SK-N-SH (cell line): ENCODE measurements at regions not wholly inside any gene's neighbourhood (a gene's known extent, or its start where the extent isn't known, plus 50 kb on each side); places are given as distances from the start of the nearest gene placed in this dataset.
A peak's percentile ranks its signal among the peaks of the same experiment; 100 is the strongest.

Experiments
- CTCF ChIA-PET: fragments of 300-600, 350-600 bp; formaldehyde crosslinking; extraction: SDS; loops from one replicate; lab custom pipeline; 2021; lab: Yijun Ruan, JAX
- POLR2A ChIA-PET: fragments of 350-600 bp; sonication (Branson Sonifier 250); formaldehyde crosslinking; extraction: SDS; loops from one replicate; lab custom pipeline; 2020; ENCODE audit warnings: antibody characterized with exemption, inconsistent platforms; lab: Yijun Ruan, JAX
- DNase-seq: peaks from one replicate; pipeline ENCODE4 v3.0.0; 2012
- H2AFZ ChIP-seq: fragments of 200-600 bp; sonication (generic); 2 replicates; pipeline ENCODE4 v1.8.1; 2016; ENCODE audit warnings: antibody characterized with exemption, mild to moderate bottlenecking, low read depth
- H3F3A ChIP-seq: fragments of 200-600 bp; sonication (generic); replicated peaks from 2 replicates; pipeline ENCODE3; 2016; ENCODE audit warnings: antibody characterized with exemption, mild to moderate bottlenecking; ENCODE audit not compliant: insufficient read depth
- H3K27ac ChIP-seq, 2 experiments: fragments of 200-500 bp in 1 of 2; fragments of 200-600 bp in 1 of 2; sonication (Bioruptor generic) in 1 of 2; sonication (generic), shearing (Covaris generic) in 1 of 2; 2 replicates each; pipeline versions ENCODE4 v1.5.1 to v1.6.1; 2014 to 2016; ENCODE audit warnings: low read depth in 2 of 2, inconsistent platforms in 1 of 2, low read length in 1 of 2, mild to moderate bottlenecking in 1 of 2, mixed read lengths in 1 of 2
- H3K27me3 ChIP-seq: fragments of 200-600 bp; sonication (generic), shearing (Covaris generic); 2 replicates; pipeline ENCODE4 v1.6.1; 2016; ENCODE audit warnings: mixed run types; ENCODE audit not compliant: insufficient read depth
- H3K36me3 ChIP-seq, 2 experiments: fragments of 200-500 bp in 1 of 2; fragments of 200-600 bp in 1 of 2; sonication (Bioruptor generic) in 1 of 2; sonication (generic) in 1 of 2; replicated peaks in 1 of 2; 2 replicates each; pipeline versions ENCODE3 to v1.5.1; 2014 to 2016; ENCODE audit warnings: low read length in 1 of 2, mild to moderate bottlenecking in 1 of 2; ENCODE audit not compliant: insufficient read depth in 2 of 2, control insufficient read depth in 1 of 2
- H3K4me1 ChIP-seq, 2 experiments: fragments of 200-500 bp in 1 of 2; fragments of 200-600 bp in 1 of 2; sonication (Bioruptor generic) in 1 of 2; sonication (generic), shearing (Covaris generic) in 1 of 2; 2 replicates each; pipeline versions ENCODE4 v1.5.1 to v1.6.1; 2014 to 2016; ENCODE audit warnings: low read depth in 1 of 2, low read length in 1 of 2, mixed run types in 1 of 2; ENCODE audit not compliant: insufficient read depth in 2 of 2, control insufficient read depth in 1 of 2
- H3K4me2 ChIP-seq: fragments of 200-600 bp; sonication (generic), shearing (Covaris generic); 2 replicates; pipeline ENCODE4 v1.6.1; 2017; ENCODE audit warnings: mixed run types
- H3K4me3 ChIP-seq, 2 experiments: fragments of 200-500 bp in 1 of 2; fragments of 200-600 bp in 1 of 2; sonication (Bioruptor generic) in 1 of 2; sonication (generic), shearing (Covaris generic) in 1 of 2; 2 replicates each; pipeline versions ENCODE4 v1.5.1 to v1.8.1; 2014 to 2016; ENCODE audit warnings: low read depth in 2 of 2, inconsistent platforms in 1 of 2, low read length in 1 of 2, mild to moderate bottlenecking in 1 of 2, mixed read lengths in 1 of 2, moderate library complexity in 1 of 2
- H3K79me2 ChIP-seq: fragments of 200-600 bp; sonication (generic); 2 replicates; pipeline ENCODE4 v1.8.1; 2017; ENCODE audit warnings: mild to moderate bottlenecking; ENCODE audit not compliant: insufficient read depth
- H3K9ac ChIP-seq: fragments of 200-600 bp; sonication (generic); 2 replicates; pipeline ENCODE4 v1.6.1; 2017; ENCODE audit warnings: mixed run types
- H3K9me2 ChIP-seq: fragments of 200-600 bp; sonication (generic); 2 replicates; pipeline ENCODE4 v1.6.1; 2017; ENCODE audit warnings: mixed run types
- H3K9me3 ChIP-seq: fragments of 200-600 bp; sonication (generic); 2 replicates; pipeline ENCODE4 v1.6.1; 2017; ENCODE audit warnings: mixed run types, mild to moderate bottlenecking, moderate library complexity
- H4K20me1 ChIP-seq: fragments of 200-600 bp; sonication (generic); 2 replicates; pipeline ENCODE4 v1.6.1; 2017; ENCODE audit warnings: mild to moderate bottlenecking, mixed run types; ENCODE audit not compliant: insufficient read depth
- CHD2 ChIP-seq: fragments of 150-350 bp; IDR thresholded peaks from 2 replicates; pipeline ENCODE4 v1.6.1; 2018; ENCODE audit warnings: low read length; ENCODE audit not compliant: partially characterized antibody
- EZH2phosphoT487 ChIP-seq: fragments of 200-600 bp; sonication (generic); IDR thresholded peaks from 2 replicates; pipeline ENCODE4 v1.6.1; 2017; ENCODE audit warnings: low read depth, mixed run types, mild to moderate bottlenecking, antibody characterized with exemption, moderate library complexity, borderline replicate concordance
- FOXM1 ChIP-seq: IDR thresholded peaks from 2 replicates; pipeline ENCODE4 v1.4.0; 2012; ENCODE audit warnings: low read depth, mild to moderate bottlenecking
- GABPA ChIP-seq: IDR thresholded peaks from 2 replicates; pipeline ENCODE4 v1.4.0; 2012; ENCODE audit warnings: low read depth, mild to moderate bottlenecking
- GATA2 ChIP-seq: sonication (generic); formaldehyde crosslinking; IDR thresholded peaks from 2 replicates; pipeline ENCODE4 v1.5.0; 2020; ENCODE audit warnings: mild to moderate bottlenecking, missing genetic modification reagents
- MAX ChIP-seq: IDR thresholded peaks from 2 replicates; pipeline ENCODE4 v1.4.0; 2012; ENCODE audit warnings: low read depth
- MEF2A ChIP-seq: IDR thresholded peaks from 2 replicates; pipeline ENCODE4 v1.4.0; 2012; ENCODE audit warnings: low read depth, borderline replicate concordance
- NRF1 ChIP-seq: IDR thresholded peaks from 2 replicates; pipeline ENCODE4 v1.6.1; 2012; ENCODE audit warnings: low read depth, mild to moderate bottlenecking, low read length
- POLR2AphosphoS5 ChIP-seq: IDR thresholded peaks from 2 replicates; pipeline ENCODE4 v1.6.1; 2012; ENCODE audit warnings: low read depth, low read length
- RAD21 ChIP-seq: IDR thresholded peaks from 2 replicates; pipeline ENCODE4 v1.6.1; 2012; ENCODE audit warnings: mild to moderate bottlenecking, low read length
- REST ChIP-seq: IDR thresholded peaks from 2 replicates; pipeline ENCODE4 v1.6.1; 2012; ENCODE audit warnings: mild to moderate bottlenecking, low read depth, low read length, moderate library complexity
- RXRA ChIP-seq: IDR thresholded peaks from 2 replicates; pipeline ENCODE4 v1.4.0; 2012; ENCODE audit warnings: low read depth, mild to moderate bottlenecking, borderline replicate concordance
- TCF12 ChIP-seq: IDR thresholded peaks from 2 replicates; pipeline ENCODE4 v1.4.0; 2012
- TEAD4 ChIP-seq: IDR thresholded peaks from 2 replicates; pipeline ENCODE4 v1.4.0; 2012; ENCODE audit warnings: mild to moderate bottlenecking, borderline replicate concordance; ENCODE audit not compliant: insufficient read depth
- YY1 ChIP-seq: IDR thresholded peaks from 2 replicates; pipeline ENCODE4 v1.4.0; 2012; ENCODE audit warnings: low read depth, mild to moderate bottlenecking
- WGBS: methylation state at CpG from one replicate; pipeline ENCODE4 v1.1.6; 2017; ENCODE audit warnings: low lambda C conversion rate; 5-methylcytosine and 5-hydroxymethylcytosine counted together
- TF ChIP-seq, protein P1 (sequence below): fragments of 150-350 bp; IDR thresholded peaks from 2 replicates; pipeline ENCODE4 v1.6.1; 2017; ENCODE audit warnings: antibody characterized with exemption, low read length, low read depth, borderline replicate concordance

- Histone ChIP-seq H3K27ac (no peak overlapping the region), H3F3A (peaks cover 3% of the 10 kb centered on the region), H3K9me2 (no peaks in the 10 kb centered on the region), H3K4me2 (no peak overlapping the region), H4K20me1 (no peaks in the 10 kb centered on the region), H3K4me1 (peaks cover 5 to 17% of the 10 kb centered on the region in 2 experiments; a peak in 3 of 4 replicates), H3K9ac (no peak overlapping the region), H3K9me3 (no peaks in the 10 kb centered on the region), H3K79me2 (no peaks in the 10 kb centered on the region), H3K36me3 (no peaks in the 10 kb centered on the region), H2AFZ (no peak overlapping the region), H3K4me3 (no peak overlapping the region), H3K27me3 (no peaks in the 10 kb centered on the region)
- ChIA-PET POLR2A (no interaction called here), CTCF (no interaction called here)
- TF ChIP-seq YY1, result no peak
- TF ChIP-seq TEAD4, result no peak
- no peak for TF ChIP-seq FOXM1
- TF ChIP-seq GATA2, result no peak
- TF ChIP-seq TCF12, result no peak
- no peak for TF ChIP-seq EZH2phosphoT487
- TF ChIP-seq CHD2, result no peak
- TF ChIP-seq, protein P1, sequence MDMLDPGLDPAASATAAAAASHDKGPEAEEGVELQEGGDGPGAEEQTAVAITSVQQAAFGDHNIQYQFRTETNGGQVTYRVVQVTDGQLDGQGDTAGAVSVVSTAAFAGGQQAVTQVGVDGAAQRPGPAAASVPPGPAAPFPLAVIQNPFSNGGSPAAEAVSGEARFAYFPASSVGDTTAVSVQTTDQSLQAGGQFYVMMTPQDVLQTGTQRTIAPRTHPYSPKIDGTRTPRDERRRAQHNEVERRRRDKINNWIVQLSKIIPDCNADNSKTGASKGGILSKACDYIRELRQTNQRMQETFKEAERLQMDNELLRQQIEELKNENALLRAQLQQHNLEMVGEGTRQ, result no peak
- no peak for DNase-seq
These were observed 70.1 kb upstream of the PTGFR start for GRCh38 chr1:78420688-78421087.

DNA sequence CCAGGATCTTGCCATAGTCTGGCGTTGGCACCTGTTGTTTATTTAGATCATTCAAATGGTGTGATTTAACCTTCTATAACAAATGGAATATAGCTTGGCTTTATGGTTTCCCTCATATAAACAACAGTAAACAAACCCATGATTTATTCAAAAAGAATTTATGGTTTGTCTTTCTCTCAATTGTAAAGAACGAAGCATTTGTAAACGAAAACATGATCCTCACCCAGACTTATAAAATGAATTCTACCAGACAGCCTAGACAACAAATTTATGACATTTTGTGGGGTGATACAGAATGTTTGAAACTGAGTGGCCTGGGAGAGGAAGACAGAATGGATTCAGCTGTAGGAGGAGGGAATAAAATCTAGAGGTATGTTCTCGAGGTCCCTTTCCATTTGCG lies 66.1 kb upstream of the PTGFR start:
- Histone ChIP-seq H3F3A (peaks cover 3% of the 10 kb centered on the region), H3K9me2 (no peaks in the 10 kb centered on the region), H3K79me2 (no peaks in the 10 kb centered on the region), H4K20me1 (no peaks in the 10 kb centered on the region), H3K27ac (no peak overlapping the region), H3K27me3 (no peaks in the 10 kb centered on the region), H3K36me3 (no peaks in the 10 kb centered on the region), H3K9me3 (no peaks in the 10 kb centered on the region), H3K9ac (no peak overlapping the region), H3K4me1 (peaks cover 0 to 2% of the 10 kb centered on the region in 2 experiments; a peak in 2 of 4 replicates), H2AFZ (no peak overlapping the region), H3K4me3 (no peak overlapping the region), H3K4me2 (no peak overlapping the region)
- ChIA-PET POLR2A (no interaction called here), CTCF (no interaction called here)
- no peak for DNase-seq
- TF ChIP-seq GABPA (no peak), NRF1 (no peak), MAX (no peak), FOXM1 (no peak)
- WGBS, result 88% methylated on average over 5 of the region's 5 CpGs

GRCh38 chr1:78426408-78426807 lies 64.4 kb upstream of the PTGFR start:
- WGBS, result 88% methylated on average over 4 of the region's 4 CpGs
- Histone ChIP-seq H3F3A (no peaks in the 10 kb centered on the region), H2AFZ (peak overlapping the region; percentile 56; the same call in 1 of the 2 replicates), H3K27ac (no peak overlapping the region), H3K4me1 (no peaks in the 10 kb centered on the region; a peak in 2 of 4 replicates), H4K20me1 (no peaks in the 10 kb centered on the region), H3K9me2 (no peaks in the 10 kb centered on the region), H3K9ac (no peak overlapping the region), H3K9me3 (no peaks in the 10 kb centered on the region)
- CTCF ChIA-PET, result interaction anchor here (0.9 kb wide), 1 partner anchor 8 kb away, joined by 3 read pairs; no protein-coding TSS in a partner anchor
- DNase-seq, result no peak
- no peak for TF ChIP-seq MEF2A
- no peak for TF ChIP-seq POLR2AphosphoS5
- TF ChIP-seq REST, result no peak
- TF ChIP-seq RXRA, result no peak
- TF ChIP-seq, protein P1, result no peak
- TF ChIP-seq TCF12, result no peak
- TF ChIP-seq GATA2, result no peak
- no peak for TF ChIP-seq RAD21
- TF ChIP-seq YY1, result no peak
- TF ChIP-seq, all 33 proteins: peak for 0
- POLR2A ChIA-PET, result no interaction called here
- Histone ChIP-seq H3K79me2 (no peaks in the 10 kb centered on the region), H3K27me3 (no peaks in the 10 kb centered on the region), H3K36me3 (no peaks in the 10 kb centered on the region), H3K4me2 (no peak overlapping the region), H3K4me3 (no peak overlapping the region)
